ENCODE measurements at regions not wholly inside any gene's neighbourhood (a gene's known extent, or its start where the extent isn't known, plus 50 kb on each side); places are given as distances from the start of the nearest gene placed in this dataset.

DNA sequence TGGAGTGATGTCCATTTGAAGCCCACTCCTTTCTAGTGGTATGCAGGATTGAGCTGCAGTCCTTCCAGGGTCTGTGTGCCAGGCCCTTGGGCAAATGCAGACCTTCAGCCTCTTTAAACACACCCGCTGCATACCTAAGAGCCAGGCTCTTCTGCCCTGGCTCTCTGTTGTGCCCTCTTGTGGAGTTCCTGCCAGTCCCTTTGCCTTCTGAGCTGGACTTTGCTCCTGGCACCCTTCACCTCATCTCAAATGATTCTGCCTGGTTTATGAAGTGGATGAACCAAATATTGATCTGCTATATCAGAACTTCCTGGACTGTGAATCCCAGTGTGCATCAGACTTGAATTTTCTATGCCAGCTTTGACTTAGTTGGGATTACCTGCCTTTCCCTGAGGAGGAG, 158.8 kb downstream of the URB2 start:
- H3K27ac ChIP-seq = no peak overlapping the region
- TF ChIP-seq ZFX (IDR thresholded peaks at IDR 0.05) = no peak
- TF ChIP-seq, protein P1, sequence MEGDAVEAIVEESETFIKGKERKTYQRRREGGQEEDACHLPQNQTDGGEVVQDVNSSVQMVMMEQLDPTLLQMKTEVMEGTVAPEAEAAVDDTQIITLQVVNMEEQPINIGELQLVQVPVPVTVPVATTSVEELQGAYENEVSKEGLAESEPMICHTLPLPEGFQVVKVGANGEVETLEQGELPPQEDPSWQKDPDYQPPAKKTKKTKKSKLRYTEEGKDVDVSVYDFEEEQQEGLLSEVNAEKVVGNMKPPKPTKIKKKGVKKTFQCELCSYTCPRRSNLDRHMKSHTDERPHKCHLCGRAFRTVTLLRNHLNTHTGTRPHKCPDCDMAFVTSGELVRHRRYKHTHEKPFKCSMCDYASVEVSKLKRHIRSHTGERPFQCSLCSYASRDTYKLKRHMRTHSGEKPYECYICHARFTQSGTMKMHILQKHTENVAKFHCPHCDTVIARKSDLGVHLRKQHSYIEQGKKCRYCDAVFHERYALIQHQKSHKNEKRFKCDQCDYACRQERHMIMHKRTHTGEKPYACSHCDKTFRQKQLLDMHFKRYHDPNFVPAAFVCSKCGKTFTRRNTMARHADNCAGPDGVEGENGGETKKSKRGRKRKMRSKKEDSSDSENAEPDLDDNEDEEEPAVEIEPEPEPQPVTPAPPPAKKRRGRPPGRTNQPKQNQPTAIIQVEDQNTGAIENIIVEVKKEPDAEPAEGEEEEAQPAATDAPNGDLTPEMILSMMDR (conservative IDR thresholded peaks at IDR 0.05) = no peak

DNA sequence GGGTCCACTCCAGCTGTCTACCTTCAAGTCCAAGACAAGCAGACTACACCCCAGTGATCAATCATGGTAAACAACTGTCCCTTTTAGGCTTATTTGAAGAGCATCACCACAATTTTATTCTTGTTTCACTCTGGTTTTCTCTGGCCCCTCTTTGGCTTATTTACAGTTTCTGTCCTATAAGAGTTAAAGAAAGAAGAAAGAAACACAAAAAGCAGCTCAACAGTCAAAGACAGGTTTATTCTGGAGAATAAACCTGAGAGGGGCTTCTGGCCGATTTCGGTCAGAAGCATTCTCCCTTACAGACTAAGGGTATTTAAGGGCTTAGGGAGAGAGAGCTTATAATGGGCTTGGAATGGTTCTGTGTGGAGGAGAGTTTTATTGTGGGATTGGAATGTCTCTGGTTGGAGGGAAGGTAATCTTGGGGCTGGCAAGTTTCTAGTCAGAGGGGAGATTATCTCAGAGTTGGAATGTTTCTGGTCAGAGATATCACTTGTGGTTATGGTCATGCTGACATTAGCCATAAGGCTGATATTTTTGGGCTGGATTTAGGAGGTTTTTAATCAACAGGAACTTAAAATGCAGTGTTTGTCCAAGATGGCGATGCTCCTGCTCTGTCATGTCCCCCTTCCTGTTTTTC, 161.0 kb downstream of the URB2 start:
- TF ChIP-seq, protein P1 (conservative IDR thresholded peaks at IDR 0.05) = no peak
- TF ChIP-seq ZFX (IDR thresholded peaks at IDR 0.05) = no peak
- H3K27ac ChIP-seq = no peak overlapping the region

DNA sequence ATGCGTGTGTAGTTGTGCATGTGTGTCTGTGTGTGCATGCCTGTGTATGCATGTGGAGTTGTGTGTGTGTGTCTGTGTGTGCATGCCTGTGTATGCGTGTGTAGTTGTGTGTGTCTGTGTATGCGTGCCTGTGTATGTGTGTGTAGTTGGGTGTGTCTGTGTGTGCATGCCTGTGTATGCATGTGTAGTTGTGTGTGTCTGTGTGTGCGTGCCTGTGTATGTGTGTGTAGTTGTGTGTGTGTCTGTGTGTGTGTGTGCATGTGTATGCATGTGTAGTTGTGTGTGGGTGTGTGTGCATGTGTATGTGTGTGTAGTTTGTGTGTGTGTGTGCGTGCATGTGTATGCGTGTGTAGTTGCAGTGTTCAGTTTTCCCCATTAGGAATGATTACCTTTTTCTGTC, 162.0 kb downstream of the URB2 start:
- TF ChIP-seq, protein P1 (conservative IDR thresholded peaks at IDR 0.05) = no peak
- no peak for TF ChIP-seq ZFX (IDR thresholded peaks at IDR 0.05)

DNA sequence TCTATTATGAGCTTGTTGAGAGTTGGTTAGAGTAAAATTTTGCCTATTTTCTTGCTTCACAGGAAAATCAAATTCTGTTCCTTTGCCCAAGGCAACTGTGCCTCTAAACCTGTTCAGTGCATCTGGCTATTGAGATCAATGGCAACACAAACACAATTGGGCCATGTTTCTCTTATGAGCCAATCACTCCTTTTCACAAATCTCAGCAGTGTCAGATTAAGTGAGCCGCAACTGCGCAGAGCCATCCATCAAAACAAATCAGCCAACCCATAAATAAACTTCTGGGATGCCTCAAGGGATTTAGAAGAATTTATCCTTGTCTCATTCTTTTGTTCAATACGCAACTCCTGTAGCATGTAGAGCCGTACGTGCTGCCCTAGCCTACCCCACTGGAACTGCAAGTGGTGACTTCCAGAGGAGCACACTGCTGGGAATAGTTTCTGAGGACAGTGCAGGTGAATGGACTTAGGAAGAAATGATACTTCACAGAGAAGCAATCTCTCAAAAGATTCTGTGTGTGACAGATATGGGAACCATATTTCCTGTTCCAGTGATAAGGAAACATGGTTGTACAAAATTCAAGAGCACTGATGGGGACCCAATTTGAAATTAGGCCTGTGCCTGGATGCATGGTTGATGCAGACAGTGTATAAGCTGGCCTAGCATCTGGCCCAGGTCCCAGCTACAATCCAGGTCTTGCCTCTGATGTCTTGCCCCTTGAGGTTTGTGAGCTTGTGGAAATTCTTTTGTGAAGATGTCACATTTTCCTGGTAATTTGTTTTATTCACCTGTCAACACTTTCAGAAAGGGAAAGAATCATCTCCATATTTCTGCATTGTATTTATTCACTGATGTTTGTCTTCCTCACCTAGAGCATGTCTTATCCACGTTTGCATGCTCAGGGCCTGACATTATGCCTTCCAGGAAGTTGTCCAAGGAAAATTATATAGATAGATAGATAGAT, 166.2 kb downstream of the URB2 start:
- H3K27ac ChIP-seq = no peak overlapping the region
- TF ChIP-seq, protein P1 (conservative IDR thresholded peaks at IDR 0.05) = no peak
- no peak for TF ChIP-seq ZFX (IDR thresholded peaks at IDR 0.05)

More for the DNA sequence above, 162.0 kb downstream of the URB2 start:
- no peak overlapping the region for H3K27ac ChIP-seq

DNA sequence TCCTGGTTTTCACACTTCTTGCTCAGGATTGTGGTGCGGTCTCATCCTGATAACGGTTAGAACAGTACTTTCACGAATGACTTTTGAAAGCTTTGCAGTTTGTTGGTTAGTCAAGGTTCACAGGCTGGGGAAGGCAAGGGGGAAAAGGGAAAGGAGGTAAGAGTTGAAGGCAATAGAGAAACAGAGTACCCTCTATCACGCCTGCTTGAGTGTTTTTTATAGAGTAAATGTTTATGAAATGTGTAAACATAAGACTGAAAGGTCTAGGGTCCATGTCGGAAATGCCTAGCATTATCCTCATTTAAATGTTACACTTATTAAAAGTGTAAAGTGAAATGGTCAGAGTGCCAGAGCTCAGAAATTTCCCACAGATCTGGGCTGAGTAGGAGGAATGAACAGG, 167.4 kb downstream of the URB2 start:
- no peak overlapping the region for H3K27ac ChIP-seq
- no peak for TF ChIP-seq ZFX (IDR thresholded peaks at IDR 0.05)
- TF ChIP-seq, protein P1 (conservative IDR thresholded peaks at IDR 0.05) = no peak

DNA sequence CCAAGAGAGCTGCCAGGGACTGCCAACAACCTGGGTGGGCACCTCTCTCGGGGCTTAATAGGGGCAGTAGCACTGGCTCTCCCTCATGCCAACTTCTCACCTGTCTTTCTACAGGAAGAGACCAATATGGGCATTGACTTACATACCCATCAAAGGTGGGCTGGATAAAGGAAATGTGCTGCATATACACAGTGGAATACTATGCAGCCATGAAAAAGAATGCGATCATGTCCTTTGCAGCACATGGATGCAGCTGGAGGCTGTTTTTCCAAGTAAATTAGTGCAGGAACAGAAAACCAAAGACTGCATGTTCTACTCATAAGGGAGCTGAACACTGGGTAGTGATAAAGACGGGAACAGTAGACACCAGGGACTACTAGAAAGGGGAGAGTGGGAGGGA, 172.5 kb downstream of the URB2 start:
- TF ChIP-seq, protein P1 (conservative IDR thresholded peaks at IDR 0.05) = no peak
- TF ChIP-seq ZFX (IDR thresholded peaks at IDR 0.05) = no peak
- H3K27ac ChIP-seq = no peak overlapping the region

GRCh38 chr1:229803626-229804217, 177.7 kb downstream of the URB2 start:
- TF ChIP-seq, protein P1 (conservative IDR thresholded peaks at IDR 0.05) = no peak
- TF ChIP-seq ZFX (IDR thresholded peaks at IDR 0.05) = no peak
- H3K27ac ChIP-seq = no peak overlapping the region
